ENCODE measurements at regions not wholly inside any gene's neighbourhood (a gene's known extent, or its start where the extent isn't known, plus 50 kb on each side); places are given as distances from the start of the nearest gene placed in this dataset.

DNA sequence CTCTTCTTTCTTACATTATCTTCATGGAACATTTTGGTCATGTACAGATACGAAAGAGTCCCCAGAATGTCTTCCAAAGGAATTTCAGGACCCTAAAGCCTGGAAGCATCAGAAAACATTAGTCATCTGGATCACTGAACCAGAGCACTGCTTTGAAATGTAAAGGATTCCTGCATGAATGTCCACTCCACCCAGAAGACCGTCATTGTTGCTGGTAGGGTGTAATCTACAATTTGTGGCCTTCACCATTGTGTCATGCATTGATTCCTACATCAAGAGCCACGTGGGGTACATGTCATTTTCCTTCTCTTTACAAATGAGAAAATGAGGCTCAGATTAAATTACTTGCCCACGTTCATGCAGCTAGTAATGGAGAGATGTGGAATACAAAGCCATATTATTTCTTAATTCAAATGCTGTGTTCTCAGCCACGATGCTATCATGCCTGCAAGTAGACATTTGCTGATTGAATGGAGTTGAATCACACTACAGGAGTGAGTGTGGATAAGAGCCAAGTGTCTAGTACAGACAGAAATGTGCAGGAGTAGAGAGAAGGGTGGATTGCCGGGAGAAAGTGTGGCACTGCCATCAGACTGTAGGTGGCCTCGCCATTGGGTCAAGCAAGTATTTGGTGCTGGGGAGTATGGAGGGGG, 231.2 kb downstream of the C12orf75 start:
- no peak for DNase-seq (ENCODE audit: extremely low read depth, low read depth)
- TF ChIP-seq, protein P1, sequence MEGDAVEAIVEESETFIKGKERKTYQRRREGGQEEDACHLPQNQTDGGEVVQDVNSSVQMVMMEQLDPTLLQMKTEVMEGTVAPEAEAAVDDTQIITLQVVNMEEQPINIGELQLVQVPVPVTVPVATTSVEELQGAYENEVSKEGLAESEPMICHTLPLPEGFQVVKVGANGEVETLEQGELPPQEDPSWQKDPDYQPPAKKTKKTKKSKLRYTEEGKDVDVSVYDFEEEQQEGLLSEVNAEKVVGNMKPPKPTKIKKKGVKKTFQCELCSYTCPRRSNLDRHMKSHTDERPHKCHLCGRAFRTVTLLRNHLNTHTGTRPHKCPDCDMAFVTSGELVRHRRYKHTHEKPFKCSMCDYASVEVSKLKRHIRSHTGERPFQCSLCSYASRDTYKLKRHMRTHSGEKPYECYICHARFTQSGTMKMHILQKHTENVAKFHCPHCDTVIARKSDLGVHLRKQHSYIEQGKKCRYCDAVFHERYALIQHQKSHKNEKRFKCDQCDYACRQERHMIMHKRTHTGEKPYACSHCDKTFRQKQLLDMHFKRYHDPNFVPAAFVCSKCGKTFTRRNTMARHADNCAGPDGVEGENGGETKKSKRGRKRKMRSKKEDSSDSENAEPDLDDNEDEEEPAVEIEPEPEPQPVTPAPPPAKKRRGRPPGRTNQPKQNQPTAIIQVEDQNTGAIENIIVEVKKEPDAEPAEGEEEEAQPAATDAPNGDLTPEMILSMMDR (IDR thresholded peaks at IDR 0.05; ENCODE audit: low read depth, low read length, missing control alignments) = no peak
- H3K4me3 ChIP-seq (replicated peaks; ENCODE audit: low read depth, low read length) = no peak overlapping the region

DNA sequence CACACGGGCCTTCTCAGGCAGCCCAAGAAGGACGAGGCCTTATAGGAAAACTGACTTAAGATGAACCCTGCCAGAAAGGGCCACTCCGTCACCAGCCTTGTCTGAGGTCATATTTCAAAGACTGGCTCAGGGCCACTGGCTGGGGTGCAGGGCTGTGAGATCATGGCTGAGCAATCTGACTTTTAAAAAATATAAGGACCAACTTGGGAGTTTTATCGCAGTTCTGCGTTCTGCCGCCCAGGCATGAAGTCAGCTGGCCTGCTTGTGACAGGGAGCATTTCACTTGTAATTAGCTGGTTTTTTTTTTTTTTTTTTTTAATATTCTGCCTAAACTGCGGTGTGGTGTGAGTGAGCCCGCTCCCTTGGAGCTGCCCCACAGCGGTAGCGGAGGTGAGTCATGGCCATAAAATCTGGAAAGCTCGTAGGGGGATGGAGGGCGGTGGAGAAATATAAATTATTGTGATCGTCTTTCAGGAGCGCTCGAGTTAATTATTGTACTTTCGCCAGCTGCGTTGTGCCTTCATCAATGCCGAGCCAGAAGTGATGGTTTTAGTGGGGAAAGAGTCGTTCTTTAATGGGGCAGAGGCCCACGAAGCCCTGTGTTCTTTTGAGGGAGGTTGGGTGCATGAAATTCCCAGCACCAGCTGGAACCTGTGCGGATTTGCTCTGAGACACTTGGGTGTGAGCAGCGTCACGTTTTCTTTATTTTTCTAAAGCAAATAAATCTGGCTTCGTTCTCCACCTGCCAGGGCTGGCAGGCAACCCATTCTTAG, 231.9 kb downstream of the C12orf75 start:
- DNase-seq (ENCODE audit: extremely low read depth, low read depth) = no peak
- H3K4me3 ChIP-seq (replicated peaks; ENCODE audit: low read depth, low read length) = no peak overlapping the region
- TF ChIP-seq, protein P1 (IDR thresholded peaks at IDR 0.05; ENCODE audit: low read depth, low read length, missing control alignments) = no peak

DNA sequence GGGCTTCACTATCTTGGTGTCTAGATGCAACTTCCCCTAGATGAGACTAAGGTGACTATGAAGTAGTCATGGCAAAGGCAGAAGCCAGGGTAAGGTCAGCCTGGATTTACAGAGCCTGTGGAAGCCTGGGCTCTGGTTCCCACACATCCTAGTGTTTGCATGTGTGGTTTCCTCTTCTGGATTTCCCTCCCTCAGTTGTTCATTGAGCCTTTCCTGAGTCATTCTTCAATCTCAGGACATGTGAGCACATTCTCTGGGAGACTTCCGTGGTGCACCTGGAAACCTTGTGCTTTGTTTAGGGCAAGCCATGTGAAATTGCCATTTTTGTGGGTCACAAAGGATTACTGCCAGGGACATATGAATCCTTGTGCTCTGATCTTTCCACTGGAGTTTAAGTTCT, 236.6 kb downstream of the C12orf75 start:
- no peak overlapping the region for H3K4me3 ChIP-seq (replicated peaks; ENCODE audit: low read depth, low read length)
- no peak for DNase-seq (ENCODE audit: extremely low read depth, low read depth)
- TF ChIP-seq, protein P1 (IDR thresholded peaks at IDR 0.05; ENCODE audit: low read depth, low read length, missing control alignments) = no peak

DNA sequence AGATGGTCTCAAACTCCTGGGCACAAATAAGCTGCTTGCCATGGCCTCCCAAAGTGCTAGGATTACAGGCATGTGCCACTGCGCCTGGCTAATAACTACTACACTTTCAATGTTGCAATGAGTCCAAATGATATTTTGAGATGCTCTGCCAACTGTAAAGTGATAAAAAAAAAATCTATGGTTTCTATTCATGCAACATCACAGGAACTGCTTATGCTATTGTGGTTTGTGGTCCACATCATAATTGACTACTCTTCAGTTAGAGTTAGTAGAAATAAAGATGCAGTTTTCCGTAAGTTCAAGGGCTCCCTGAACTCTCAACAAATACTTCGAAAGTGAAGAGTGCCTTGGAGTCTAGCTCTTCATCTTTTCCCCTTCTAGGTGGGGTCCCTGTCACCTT, 239.4 kb downstream of the C12orf75 start:
- no peak for DNase-seq (ENCODE audit: extremely low read depth, low read depth)
- TF ChIP-seq, protein P1 (IDR thresholded peaks at IDR 0.05; ENCODE audit: low read depth, low read length, missing control alignments) = no peak
- no peak overlapping the region for H3K4me3 ChIP-seq (replicated peaks; ENCODE audit: low read depth, low read length)

DNA sequence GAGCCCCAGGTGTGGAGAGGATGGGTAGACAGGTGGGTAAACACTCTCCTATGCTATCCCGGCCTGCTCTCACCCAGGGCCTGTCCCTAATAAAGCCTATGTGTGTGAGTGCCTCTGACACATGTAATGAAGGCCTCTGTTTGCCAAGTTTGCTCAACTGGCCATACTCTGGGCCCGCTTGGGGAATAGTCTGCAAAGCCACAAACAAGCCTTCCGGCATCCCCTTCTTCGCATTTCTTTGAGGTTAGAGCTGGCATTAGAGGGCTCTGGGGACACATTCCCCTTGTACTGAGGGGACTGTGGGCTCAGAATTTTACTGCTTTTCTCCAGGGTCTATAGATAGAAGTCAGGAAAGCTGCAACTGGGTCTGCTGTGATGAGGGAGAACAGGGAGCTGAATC, 240.5 kb downstream of the C12orf75 start:
- TF ChIP-seq, protein P1 (IDR thresholded peaks at IDR 0.05; ENCODE audit: low read depth, low read length, missing control alignments) = no peak
- H3K4me3 ChIP-seq (replicated peaks; ENCODE audit: low read depth, low read length) = no peak overlapping the region
- no peak for DNase-seq (ENCODE audit: extremely low read depth, low read depth)

DNA sequence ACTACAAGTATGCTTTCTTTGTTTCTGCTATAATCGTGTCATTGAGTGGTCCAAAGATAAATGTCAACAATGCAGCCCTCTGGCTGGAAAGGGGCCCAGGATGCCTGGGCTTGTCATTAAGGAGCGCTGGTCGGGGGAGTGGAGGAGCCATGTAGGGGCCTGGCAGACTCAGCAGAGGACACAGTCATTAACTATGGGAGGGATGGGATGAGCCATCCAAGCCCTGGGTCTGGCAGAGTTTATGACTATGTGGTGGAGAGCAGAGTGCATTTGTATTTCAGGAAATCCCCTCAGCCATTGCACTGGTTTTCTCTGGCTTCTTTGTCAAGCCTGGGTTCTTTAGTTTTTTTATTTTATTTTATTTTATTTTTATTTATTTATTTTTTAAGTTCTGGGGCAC, 243.1 kb downstream of the C12orf75 start:
- DNase-seq (ENCODE audit: extremely low read depth, low read depth) = no peak
- TF ChIP-seq, protein P1 (IDR thresholded peaks at IDR 0.05; ENCODE audit: low read depth, low read length, missing control alignments) = no peak
- no peak overlapping the region for H3K4me3 ChIP-seq (replicated peaks; ENCODE audit: low read depth, low read length)
